ENCODE measurements at regions not wholly inside any gene's neighbourhood (a gene's known extent, or its start where the extent isn't known, plus 50 kb on each side); places are given as distances from the start of the nearest gene placed in this dataset.

DNA sequence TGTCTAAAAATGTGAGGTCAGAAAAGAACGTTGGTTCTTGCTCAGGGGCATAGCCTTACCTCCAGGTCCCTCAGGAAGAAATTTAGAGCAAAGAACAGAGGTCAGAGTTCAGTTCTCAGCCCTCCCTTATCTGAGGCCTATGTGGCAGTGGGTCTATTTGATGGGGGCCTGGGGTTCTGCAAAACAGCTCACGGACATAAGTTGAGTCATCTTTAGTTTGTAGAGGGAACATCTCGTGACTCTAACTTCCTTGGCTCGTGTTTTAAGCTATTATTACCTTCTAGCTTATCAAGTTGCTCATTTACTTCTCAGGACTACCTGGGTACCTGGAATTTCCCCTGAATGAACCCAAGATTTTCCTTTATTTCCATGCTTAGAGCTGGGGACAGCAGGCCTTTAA, 91.3 kb upstream of the AMOTL1 start:
- no peak for DNase-seq (ENCODE audit: low spot score)
- no peaks in the 10 kb centered on the region for H3K4me1 ChIP-seq (ENCODE audit: control insufficient read depth in 4 of 4, insufficient read depth in 4 of 4, low read length in 3 of 4)
- no peak overlapping the region for H3K27ac ChIP-seq (ENCODE audit: low read depth in 1 of 2, low read length in 2 of 2)

DNA sequence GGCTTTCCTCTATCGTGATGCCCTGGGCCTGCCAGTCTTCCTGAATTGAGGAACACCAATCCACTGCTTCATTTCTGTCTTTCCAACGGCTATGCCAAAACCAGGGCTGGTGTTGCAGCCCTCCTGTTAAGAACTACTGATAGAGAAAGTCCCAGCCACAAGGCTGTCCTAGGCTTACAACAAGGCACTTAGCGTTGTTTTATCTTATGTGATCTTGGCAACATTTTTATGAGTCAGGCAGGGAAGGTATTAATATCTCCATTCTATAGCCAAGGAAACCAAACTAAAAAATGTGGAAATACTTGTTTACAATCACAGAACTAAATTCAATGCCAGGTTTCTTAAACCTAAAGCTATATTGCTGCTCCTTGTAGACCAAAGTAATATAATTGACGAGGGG, 89.9 kb upstream of the AMOTL1 start:
- TF ChIP-seq SP1 (IDR thresholded peaks at IDR 0.05) (no peak), HNF4G (IDR thresholded peaks at IDR 0.05) (no peak), RAD21 (IDR thresholded peaks at IDR 0.05) (no peak), MAX (IDR thresholded peaks at IDR 0.05) (no peak), FOXA2 (IDR thresholded peaks at IDR 0.05) (no peak), EGR1 (IDR thresholded peaks at IDR 0.05; ENCODE audit: low read depth in 2 of 2) (no peak), TAF1 (conservative IDR thresholded peaks at IDR 0.05) (no peak), JUND (IDR thresholded peaks at IDR 0.05) (no peak), YY1 (IDR thresholded peaks at IDR 0.05) (no peak), ATF3 (IDR thresholded peaks at IDR 0.05) (no peak), HNF4A (conservative IDR thresholded peaks at IDR 0.05) (no peak), GABPA (IDR thresholded peaks at IDR 0.05 in 1 of 2, conservative IDR thresholded peaks at IDR 0.05 in 1 of 2) (no peak), RXRA (IDR thresholded peaks at IDR 0.05) (no peak), NR2F2 (IDR thresholded peaks at IDR 0.05) (no peak), FOXA1 (IDR thresholded peaks at IDR 0.05) (no peak)
- TF ChIP-seq, protein P1, sequence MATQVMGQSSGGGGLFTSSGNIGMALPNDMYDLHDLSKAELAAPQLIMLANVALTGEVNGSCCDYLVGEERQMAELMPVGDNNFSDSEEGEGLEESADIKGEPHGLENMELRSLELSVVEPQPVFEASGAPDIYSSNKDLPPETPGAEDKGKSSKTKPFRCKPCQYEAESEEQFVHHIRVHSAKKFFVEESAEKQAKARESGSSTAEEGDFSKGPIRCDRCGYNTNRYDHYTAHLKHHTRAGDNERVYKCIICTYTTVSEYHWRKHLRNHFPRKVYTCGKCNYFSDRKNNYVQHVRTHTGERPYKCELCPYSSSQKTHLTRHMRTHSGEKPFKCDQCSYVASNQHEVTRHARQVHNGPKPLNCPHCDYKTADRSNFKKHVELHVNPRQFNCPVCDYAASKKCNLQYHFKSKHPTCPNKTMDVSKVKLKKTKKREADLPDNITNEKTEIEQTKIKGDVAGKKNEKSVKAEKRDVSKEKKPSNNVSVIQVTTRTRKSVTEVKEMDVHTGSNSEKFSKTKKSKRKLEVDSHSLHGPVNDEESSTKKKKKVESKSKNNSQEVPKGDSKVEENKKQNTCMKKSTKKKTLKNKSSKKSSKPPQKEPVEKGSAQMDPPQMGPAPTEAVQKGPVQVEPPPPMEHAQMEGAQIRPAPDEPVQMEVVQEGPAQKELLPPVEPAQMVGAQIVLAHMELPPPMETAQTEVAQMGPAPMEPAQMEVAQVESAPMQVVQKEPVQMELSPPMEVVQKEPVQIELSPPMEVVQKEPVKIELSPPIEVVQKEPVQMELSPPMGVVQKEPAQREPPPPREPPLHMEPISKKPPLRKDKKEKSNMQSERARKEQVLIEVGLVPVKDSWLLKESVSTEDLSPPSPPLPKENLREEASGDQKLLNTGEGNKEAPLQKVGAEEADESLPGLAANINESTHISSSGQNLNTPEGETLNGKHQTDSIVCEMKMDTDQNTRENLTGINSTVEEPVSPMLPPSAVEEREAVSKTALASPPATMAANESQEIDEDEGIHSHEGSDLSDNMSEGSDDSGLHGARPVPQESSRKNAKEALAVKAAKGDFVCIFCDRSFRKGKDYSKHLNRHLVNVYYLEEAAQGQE (IDR thresholded peaks at IDR 0.05) = no peak
- TF ChIP-seq, protein P2, sequence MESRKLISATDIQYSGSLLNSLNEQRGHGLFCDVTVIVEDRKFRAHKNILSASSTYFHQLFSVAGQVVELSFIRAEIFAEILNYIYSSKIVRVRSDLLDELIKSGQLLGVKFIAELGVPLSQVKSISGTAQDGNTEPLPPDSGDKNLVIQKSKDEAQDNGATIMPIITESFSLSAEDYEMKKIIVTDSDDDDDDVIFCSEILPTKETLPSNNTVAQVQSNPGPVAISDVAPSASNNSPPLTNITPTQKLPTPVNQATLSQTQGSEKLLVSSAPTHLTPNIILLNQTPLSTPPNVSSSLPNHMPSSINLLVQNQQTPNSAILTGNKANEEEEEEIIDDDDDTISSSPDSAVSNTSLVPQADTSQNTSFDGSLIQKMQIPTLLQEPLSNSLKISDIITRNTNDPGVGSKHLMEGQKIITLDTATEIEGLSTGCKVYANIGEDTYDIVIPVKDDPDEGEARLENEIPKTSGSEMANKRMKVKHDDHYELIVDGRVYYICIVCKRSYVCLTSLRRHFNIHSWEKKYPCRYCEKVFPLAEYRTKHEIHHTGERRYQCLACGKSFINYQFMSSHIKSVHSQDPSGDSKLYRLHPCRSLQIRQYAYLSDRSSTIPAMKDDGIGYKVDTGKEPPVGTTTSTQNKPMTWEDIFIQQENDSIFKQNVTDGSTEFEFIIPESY (IDR thresholded peaks at IDR 0.05) = no peak
- TF ChIP-seq, protein P3, sequence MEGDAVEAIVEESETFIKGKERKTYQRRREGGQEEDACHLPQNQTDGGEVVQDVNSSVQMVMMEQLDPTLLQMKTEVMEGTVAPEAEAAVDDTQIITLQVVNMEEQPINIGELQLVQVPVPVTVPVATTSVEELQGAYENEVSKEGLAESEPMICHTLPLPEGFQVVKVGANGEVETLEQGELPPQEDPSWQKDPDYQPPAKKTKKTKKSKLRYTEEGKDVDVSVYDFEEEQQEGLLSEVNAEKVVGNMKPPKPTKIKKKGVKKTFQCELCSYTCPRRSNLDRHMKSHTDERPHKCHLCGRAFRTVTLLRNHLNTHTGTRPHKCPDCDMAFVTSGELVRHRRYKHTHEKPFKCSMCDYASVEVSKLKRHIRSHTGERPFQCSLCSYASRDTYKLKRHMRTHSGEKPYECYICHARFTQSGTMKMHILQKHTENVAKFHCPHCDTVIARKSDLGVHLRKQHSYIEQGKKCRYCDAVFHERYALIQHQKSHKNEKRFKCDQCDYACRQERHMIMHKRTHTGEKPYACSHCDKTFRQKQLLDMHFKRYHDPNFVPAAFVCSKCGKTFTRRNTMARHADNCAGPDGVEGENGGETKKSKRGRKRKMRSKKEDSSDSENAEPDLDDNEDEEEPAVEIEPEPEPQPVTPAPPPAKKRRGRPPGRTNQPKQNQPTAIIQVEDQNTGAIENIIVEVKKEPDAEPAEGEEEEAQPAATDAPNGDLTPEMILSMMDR (IDR thresholded peaks at IDR 0.05; ENCODE audit: low read depth, low read length, missing input control) = no peak
- 92% methylated on average over 4 of the region's 4 CpGs for WGBS
- H3K36me3 ChIP-seq (ENCODE audit: control insufficient read depth in 4 of 4, insufficient read depth in 3 of 4, low read depth in 1 of 4, low read length in 3 of 4) = no peaks in the 10 kb centered on the region
- no peak overlapping the region for H3K4me3 ChIP-seq (ENCODE audit: low read depth in 1 of 3, low read length in 3 of 3)
- H3K27ac ChIP-seq (ENCODE audit: low read depth in 1 of 2, low read length in 2 of 2) = no peak overlapping the region
- no peaks in the 10 kb centered on the region for H3K9me3 ChIP-seq (ENCODE audit: control insufficient read depth in 4 of 4, low read length in 3 of 4)
- no peak overlapping the region for H3K9ac ChIP-seq (ENCODE audit: low read depth in 1 of 2, low read length in 2 of 2)
- DNase-seq (ENCODE audit: low spot score) = no peak
- H3K4me1 ChIP-seq (ENCODE audit: control insufficient read depth in 4 of 4, insufficient read depth in 4 of 4, low read length in 3 of 4) = no peaks in the 10 kb centered on the region
- no peaks in the 10 kb centered on the region for H3K27me3 ChIP-seq (ENCODE audit: control insufficient read depth in 4 of 4, insufficient read depth in 4 of 4, low read length in 3 of 4)

More for the DNA sequence above, 91.3 kb upstream of the AMOTL1 start:
- Histone ChIP-seq H3K4me3 (ENCODE audit: low read depth in 1 of 3, low read length in 3 of 3) (no peak overlapping the region), H3K9ac (ENCODE audit: low read depth in 1 of 2, low read length in 2 of 2) (no peak overlapping the region), H3K36me3 (ENCODE audit: control insufficient read depth in 4 of 4, insufficient read depth in 3 of 4, low read depth in 1 of 4, low read length in 3 of 4) (no peaks in the 10 kb centered on the region), H3K27me3 (ENCODE audit: control insufficient read depth in 4 of 4, insufficient read depth in 4 of 4, low read length in 3 of 4) (no peaks in the 10 kb centered on the region), H3K9me3 (ENCODE audit: control insufficient read depth in 4 of 4, low read length in 3 of 4) (peaks cover 3 to 7% (median 4%) of the 10 kb centered on the region in 4 donors)
- WGBS = 77% methylated on average over 4 of the region's 4 CpGs
- TF ChIP-seq NR2F2 (IDR thresholded peaks at IDR 0.05) = no peak
- no peak for TF ChIP-seq JUND (IDR thresholded peaks at IDR 0.05)
- no peak for TF ChIP-seq GABPA (IDR thresholded peaks at IDR 0.05 in 1 of 2, conservative IDR thresholded peaks at IDR 0.05 in 1 of 2)
- no peak for TF ChIP-seq YY1 (IDR thresholded peaks at IDR 0.05)
- no peak for TF ChIP-seq MAX (IDR thresholded peaks at IDR 0.05)
- TF ChIP-seq FOXA2 (IDR thresholded peaks at IDR 0.05) = no peak
